ENCODE measurements at regions not wholly inside any gene's neighbourhood (a gene's known extent, or its start where the extent isn't known, plus 50 kb on each side); places are given as distances from the start of the nearest gene placed in this dataset.

DNA sequence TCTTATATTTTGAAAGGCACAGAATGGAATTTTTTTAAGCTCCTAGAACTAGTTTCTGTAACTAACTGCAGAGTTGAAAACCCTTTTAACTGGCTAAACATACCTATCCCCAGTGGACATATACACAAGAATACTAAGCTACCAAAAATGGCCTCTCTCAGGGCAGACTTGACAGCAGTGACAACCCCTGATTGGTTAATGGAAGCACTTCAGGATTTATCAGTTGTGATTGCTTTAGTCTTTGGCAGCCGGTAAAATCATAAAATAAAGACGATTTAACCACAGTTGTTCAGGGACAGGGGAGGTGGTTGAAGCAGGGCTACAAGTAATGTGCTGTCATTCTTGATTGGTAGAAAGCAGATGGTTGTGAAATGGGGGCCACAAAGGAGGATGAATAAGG is 452.0 kb upstream of the SOX9 start:
- no peak for DNase-seq

DNA sequence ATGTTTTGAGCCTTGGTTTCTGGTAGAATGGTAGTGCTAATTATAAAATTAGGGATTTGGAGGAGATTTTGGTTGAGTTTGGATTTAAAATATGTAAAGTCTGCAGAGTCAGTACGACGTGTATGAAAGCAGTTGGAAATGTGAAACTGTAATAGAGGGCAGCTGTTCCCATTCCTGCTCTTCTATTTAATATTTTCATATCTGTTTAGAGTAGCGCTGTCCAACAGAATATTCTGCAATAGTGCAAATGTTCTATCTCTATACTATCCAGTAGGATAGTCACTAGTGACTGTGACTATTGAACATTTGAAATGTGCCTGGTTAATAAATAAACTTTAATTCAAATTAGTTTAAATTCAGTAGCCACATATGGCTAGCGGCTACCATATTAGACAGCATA is 443.4 kb upstream of the SOX9 start:
- no peak for DNase-seq

DNA sequence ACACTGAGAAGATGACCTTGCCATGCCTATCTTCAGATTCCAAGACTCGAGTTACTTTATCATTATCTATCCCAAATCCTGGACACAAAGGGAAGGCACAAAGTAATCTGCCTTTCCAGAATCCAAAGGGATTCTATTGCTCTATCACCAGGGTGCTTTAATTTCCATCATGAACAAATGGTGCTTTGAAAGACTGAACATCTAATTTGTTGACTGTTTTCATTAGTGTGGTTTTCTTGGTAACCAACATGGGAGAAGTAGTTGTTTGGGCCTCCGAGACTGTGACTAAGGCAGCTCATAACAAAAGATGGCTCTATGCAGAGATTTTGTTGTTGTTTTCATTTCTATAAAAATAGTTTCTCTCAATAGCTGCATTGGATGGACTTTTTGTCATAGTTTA is 441.0 kb upstream of the SOX9 start:
- DNase-seq, result no peak

DNA sequence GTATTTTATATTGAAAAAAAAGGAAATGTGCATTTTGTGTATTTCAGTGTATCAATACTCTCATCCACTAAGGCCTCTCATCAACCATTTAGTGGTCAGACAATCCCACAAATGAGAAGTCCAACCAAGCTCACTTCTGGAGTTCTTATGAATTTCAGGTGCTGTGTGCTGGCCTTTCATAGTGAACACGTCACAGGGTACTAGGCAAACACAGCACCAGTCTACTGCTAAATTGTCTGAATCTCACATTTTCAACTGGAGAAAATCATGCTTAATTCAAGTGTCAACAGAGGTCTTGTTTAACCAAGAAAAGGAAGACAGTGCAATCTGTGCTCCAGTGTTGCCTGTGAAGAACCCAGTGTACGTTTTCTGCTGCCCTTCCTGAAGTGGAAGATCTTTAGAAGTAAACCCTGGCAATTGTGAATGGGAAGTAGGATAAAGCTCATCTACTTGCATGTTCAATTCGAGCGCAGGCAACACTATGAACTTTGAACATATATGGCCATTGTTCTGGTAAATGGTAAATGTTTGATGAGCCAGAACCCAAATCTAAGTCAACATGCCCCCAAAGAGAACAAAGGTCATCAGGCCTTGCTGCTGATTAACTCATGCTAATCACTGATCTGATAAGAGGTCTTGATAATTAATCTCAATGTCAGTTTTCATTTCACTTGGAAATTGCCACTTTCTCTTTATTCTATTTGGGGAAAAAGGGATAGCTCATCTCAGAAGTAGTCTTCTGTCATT is 439.2 kb upstream of the SOX9 start:
- no peak for DNase-seq

DNA sequence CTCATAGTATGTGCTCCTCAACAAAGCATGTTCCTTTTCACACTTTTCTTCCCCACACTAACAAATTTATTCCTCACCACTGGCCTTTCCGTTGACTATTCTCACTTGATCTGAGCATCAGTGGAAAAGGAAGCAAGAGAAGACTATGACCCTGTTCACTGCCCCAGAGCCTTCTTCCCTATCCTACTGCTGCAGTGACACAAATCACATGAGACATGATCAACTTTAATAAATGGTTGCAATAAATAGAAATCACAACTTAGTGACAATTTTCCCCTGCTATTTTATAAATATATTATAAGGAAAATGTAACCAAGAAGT is 438.7 kb upstream of the SOX9 start:
- no peak for DNase-seq

DNA sequence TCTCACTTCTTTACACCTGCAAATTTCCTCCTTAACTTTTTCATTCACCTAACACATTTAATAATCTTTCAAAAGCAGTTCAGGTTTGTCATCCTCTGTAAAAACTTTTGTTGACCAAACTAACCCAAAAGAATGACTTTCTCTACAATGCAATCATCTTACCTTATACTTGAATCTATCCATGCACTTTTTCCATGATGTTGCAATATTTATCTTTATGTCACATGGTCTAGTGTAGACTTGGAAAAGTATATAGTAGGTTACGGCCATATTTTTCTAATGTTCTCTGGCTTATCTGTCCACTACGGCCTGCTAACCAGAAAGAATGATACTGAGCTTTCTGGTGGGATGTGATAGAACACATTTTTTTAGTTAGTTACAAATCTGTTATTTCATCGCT is 431.0 kb upstream of the SOX9 start:
- no peak for DNase-seq

DNA sequence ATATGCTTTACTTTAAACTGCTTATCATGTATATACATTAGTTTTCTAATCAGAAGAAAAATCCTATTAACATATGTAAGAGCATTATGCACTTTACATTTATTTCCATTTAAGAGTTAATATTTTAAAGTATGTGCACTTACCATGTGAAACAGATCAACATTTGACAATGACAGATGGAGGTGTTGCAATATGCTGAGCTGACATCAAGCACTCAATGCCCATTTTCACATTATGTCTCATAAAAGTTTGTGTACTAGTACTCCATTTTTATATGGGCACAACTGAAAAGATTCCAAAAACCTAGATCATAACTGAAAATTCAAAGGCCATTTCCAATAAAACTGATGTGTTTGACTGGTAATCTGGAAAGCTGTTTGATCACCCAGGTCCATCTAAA is 420.9 kb upstream of the SOX9 start:
- DNase-seq, result no peak

DNA sequence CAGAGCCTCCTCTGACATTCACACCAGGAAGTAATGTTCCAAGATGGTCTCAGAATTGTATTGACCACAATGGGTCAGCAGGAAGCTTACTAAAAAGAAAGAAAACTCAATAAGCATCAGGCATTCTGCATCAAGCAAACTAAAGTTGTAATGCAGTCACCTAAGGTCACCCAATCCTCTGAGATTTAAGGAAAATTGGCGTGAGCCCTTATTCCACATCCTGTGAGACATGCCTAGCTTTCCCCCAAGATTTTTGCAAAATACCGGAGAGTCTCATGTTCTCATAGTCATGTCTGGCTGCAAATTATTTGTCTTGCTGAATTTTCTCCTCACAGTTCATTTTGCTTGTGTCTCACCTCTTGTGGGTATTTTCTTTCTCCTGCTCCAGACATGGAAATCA is 417.1 kb upstream of the SOX9 start:
- DNase-seq, result no peak

DNA sequence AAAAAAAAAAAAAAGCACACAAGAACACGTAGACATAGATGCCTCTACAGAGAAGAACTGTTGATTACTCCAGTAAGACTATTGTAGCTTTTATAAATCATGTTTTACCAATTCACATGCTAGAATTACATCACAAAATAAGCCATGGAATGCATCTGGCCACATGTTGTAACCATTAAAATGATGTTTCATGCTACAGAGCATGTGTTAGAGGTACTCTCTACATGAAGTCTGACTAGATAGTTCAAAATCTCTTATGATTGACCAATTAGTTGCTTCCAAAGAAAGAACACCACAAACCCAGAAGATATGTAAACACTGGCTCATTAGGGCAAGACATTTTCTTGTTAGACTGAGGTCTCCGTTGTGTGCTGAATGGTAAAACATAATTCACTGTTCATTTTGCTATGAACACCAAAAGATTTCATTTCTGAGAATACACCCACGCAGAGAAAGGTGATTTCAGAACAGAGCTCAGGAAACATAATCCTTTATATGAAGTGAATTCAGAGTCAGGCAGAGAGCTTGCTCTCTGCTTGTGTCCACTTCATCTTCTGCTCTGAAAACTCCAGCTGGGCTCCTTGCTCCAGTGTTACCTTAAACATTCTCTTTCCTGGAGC is 411.4 kb upstream of the SOX9 start:
- no peak for DNase-seq

DNA sequence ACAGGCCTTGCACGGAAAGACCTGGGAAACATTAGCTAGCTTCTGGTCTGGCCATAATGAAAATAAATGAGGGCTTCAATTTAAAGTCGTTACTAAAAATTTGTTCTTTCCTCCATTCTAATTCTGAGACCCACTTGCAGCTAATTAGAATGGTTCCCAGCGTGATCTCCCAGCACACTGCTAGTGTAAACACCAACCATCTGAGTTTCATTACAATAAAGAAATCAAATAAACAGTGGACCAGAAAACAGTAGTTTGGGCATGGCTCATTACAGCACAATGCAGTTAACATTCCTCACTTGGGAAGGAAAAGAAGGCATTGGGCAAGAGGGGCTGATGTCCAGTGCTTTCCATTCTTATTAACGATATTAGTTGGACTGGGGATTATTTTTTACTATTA is 410.9 kb upstream of the SOX9 start:
- no peak for DNase-seq

DNA sequence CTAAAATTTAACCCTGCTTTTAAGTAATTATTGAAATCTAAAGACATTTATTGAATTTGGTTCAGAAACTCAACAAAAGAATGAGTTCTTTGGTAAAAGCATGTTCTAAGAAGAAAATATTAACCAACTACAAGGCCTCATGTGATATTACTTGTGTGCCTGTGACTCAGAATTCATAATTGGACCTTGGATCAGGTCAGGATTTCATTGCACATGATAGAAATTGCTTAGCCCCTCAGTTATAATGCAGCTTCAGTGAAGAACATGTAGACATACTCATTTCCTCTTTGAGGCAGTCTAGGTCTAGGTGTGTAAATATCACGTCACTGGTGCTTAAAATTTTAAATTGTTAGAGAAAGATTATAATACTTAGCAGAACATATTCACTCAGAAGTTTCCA is 410.0 kb upstream of the SOX9 start:
- no peak for DNase-seq

DNA sequence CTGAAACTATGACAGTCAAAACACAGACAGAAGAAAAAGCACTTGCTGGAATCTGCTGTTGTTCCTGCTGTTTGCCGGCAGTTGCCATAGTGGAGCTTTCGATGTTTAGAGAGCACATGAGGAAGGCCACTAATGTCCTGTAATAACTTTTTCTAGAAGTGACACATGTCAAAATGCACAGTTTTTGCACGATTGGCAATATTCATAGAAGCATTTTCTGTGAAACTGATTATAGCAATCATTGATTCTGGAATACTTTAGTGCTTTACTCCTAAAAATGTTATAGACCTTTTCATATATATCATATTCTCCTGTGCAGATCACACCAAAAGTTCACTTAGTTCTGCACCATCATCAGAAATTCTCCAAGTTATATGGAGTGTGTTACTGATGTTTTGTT is 407.0 kb upstream of the SOX9 start:
- DNase-seq, result no peak

DNA sequence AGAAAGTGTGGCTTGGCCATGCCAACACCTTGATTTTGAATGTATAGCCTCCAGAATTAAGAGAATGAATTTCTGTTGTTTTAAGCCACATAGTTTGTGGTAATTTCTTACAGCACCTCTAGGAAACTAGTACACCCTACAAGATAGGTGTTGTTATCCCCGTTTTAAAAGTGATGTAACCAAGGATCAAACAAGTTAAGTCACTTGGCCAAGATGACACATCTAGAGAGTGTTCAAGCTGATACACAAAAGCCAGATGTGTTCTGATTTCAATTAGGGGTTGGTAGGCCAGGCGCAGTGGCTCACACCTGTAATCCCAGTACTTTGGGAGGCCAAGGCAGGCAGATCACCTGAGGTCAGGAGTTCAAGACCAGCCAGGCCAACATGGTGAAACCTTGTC is 396.5 kb upstream of the SOX9 start:
- no peak for DNase-seq

DNA sequence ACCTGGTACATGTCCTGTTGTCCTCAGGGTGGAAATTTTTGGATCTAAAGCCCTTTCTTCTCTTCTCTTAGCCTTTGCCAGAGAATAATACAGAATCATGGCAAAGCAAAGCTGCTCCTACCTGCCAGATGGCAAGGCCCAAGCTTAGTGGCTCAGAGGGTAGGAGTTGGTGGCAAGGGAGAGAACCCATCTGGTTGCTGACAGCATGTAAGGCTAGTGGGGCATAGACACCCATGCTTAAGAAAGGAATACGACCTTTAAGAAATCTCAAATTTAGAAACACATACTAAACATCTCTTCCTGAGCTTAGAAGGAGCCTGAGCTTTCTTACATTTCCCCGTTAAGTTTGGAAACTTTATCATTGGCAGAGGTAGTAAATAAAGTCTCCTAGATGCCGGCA is 395.0 kb upstream of the SOX9 start:
- DNase-seq, result no peak

DNA sequence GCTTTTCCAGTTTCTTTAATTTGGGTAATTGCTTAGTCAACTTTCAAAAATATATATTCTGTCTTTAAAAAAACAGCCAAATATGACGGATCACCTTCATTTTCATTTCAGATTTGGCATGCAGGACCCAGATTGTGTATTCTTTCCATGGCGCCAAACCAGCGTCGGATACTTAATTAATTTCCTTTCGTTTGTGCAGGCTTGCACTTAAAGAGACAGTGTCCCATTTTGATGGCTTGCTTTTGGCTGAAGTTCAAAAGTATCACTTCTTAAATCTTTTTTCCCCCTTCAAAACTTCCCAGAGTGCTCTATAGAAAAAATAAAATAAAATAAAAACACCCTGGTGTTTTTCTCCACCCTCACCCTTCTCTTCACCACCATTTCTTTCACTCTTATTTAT is 394.5 kb upstream of the SOX9 start:
- DNase-seq, result no peak

DNA sequence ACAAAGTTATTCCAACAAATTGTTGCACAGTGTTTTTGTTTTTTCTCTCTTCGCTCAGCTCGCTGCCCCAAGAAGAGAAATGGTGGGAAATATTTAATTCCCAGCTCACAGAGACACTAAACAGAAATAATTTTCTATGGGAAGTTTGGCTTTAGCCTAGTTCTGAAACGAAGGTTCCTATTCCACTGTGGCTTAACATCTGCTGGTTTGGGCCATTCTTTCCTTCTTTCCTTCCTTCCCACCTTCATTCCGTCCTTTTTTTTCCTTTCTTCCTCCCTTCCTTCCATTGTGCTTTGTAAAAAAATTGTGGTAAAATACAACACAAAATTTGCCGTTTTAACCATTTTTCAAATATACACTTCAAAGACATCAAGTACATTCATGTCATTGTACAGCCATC is 393.5 kb upstream of the SOX9 start:
- no peak for DNase-seq

DNA sequence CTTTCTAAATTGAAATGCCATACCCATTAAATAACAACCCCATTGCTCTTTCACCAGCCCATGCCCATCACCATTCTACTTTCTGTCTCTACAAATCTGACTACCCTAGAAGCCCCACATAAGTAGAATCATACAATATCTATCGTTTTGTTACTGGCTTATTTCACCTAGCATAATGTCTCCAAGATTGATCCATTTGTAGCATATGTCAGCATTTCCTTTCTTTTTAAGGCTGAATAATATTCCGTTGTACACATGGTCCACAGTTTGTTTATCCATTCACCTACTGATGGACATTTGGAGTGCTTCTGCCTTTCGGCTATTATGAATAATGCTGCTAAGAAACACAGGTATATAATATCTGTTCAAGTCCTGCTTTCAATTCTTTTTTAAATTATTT is 393.1 kb upstream of the SOX9 start:
- no peak for DNase-seq

DNA sequence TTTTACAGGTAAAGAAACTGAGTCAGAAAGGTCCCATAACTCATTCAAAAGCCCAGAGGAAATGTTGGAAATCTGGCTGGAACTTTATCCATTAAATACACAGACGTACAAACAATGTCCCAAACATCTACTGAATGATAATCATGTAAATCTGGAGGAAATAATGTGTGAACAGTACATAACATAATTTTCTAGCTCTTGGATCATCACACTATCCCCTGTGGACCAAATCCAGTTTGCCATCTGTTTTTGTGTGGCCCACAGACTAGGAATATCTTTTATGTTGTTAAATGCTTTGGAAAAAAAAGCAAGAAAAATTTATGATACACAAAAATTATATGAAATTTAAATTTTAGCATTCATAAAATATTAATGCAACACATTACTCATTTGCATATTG is 389.9 kb upstream of the SOX9 start:
- DNase-seq, result no peak

DNA sequence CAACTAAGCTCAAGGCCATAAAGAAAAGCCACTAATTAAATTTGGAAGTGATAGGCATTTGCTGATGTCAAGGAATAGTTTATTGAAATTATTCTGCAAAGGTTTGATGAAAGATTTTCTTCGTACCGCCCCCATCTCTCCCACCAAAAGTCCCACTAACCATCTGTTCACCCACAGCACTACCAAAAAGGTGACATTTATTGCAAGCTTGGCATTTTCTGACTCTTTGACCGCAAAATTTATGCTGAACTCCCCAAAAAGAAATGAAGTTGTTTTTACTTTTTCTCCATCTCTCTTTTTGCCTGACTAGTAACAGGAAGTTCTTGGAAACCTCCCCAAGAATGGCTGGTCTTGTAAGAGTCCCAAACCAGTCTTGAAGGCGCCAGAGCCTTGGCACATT is 384.9 kb upstream of the SOX9 start:
- no peak for DNase-seq

DNA sequence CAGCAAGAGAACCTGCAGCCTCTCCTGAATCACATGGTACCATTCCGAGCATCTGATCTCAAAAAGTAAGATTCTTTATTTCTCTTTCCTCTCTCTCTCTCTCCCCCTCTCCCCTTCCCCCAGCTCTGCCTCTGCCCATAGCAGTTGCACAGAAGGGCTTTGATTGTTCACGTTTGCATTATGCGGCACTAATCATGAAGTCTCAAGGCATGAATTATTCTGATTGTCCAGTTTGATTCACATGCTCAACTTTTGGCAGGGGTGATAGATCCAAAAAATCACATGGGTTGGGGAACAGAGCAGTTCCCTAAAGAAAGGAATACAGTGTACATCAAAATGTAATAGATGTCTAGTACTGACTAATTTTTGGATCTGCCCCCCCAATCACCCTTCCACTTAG is 380.0 kb upstream of the SOX9 start:
- DNase-seq, result peak in 1 of 14 donors; percentile 1

DNA sequence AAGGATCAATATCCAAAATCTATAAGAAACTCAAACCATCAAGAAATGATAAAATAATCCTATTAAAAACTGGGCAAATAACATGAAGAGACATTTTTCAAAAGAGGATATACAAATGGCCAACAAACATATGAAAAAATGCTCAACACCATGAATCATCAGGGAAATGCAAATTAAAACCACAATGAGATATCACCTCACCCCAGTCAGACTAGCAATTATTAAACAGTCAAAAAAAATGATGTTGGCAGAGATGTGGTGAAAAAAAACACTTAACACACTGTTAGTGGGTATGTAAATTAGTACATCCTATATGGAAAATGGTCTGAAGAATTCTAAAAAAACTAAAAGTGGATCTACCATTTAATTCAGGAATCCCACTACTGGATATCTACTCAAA is 379.0 kb upstream of the SOX9 start:
- DNase-seq, result no peak

DNA sequence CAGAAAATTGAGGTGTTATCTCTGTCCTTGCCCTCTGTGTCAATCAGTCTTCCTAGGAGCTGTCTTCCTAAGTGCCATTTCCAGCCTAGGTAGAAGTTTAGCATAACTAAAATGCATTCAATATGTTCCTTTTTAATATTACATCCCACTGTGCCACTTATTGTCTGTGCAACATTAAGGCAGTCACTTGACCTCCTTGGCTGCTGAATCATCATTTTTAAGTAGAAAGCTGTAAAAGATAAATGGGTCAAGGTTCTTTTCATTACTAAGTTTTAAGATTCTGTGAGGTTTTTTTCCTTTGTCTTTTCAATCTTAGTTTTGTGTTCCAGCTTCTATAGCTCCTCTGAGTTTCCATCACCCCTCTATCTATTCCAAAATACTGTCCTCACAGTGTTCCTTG is 371.9 kb upstream of the SOX9 start:
- no peak for DNase-seq

DNA sequence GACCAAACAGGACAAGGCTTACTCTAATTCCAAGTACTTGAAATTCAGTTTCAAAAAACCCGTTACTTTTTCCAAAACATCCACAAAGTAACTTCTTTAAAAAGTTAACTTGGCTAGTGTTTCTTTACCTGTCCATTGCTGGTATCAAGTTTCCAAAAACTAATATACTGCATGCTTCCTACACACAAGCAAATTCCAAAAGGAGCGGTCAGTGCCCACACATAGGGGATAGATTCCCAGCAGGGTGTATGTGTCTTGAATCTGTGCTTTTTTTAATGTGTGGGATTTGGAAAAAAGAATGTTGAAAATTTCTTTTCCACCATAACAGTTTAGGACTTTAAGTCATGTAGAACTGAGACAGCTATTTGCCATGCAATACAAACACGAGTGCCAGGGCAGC is 367.8 kb upstream of the SOX9 start:
- DNase-seq, result no peak

DNA sequence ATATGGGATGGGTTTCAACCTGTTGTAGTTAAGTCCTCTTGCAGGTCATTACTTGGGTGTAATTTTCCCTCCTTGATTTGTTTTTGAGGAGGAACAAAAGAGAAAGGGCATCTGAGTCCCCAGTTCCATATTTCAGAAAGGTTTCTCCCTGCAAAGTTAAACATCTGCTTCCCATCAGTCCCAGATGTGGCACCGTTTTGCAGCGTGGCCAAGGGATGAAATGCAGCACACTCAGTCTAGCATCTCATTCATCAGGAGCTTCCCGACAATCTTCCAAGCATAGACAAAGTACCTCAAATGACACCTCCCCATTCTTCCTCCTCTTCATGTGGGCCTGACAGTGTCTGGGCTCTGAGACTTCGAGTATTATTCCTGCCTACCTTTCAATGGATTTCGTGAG is 363.7 kb upstream of the SOX9 start:
- no peak for DNase-seq

DNA sequence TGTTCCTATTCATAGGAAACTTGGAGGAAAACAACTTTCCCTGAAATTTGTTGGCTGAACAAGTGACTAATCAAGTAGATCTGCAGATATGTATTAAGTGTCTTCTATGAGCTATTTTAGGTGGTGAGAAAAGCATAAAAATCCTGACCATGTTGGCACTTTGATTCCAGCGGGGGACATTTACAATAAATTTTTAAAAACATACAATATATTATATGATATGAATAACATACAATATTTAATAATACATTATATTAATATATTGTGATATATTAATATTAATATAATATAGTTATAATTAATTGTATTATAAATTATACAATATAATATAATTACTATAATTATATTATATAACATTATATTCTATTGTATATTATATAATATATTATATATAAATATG is 362.9 kb upstream of the SOX9 start:
- DNase-seq, result no peak

Measured in C1 segment of cervical spinal cord (tissue), 14 donors.